HEK293 (cell line): ENCODE measurements at regions not wholly inside any gene's neighbourhood (a gene's known extent, or its start where the extent isn't known, plus 50 kb on each side); places are given as distances from the start of the nearest gene placed in this dataset.

Experiments
- CTCF ChIA-PET: fragments of 350-600 bp; formaldehyde crosslinking; extraction: SDS; loops from one replicate; lab custom pipeline; 2021; ENCODE audit warnings: antibody characterized with exemption; lab: Yijun Ruan, JAX
- POLR2A ChIA-PET: fragments of 300-600 bp; formaldehyde crosslinking; extraction: SDS; loops from one replicate; lab custom pipeline; 2020; ENCODE audit warnings: antibody characterized with exemption, inconsistent platforms; lab: Yijun Ruan, JAX
- H3K27ac ChIP-seq: fragments of 200-500 bp; sonication (Bioruptor generic); 2 replicates; pipeline ENCODE4 v1.5.1; 2014; ENCODE audit warnings: low read depth, low read length, control low read depth, inconsistent platforms; ENCODE audit errors: extremely low read depth
- H3K36me3 ChIP-seq, 2 experiments: fragments of 200-500 bp in 1 of 2; sonication (Bioruptor generic) in 1 of 2; 1 replicate in 1 of 2; 2 replicates in 1 of 2; pipeline ENCODE4 v1.5.1; 2014 to 2017; ENCODE audit warnings: inconsistent platforms in 2 of 2, low read length in 2 of 2; ENCODE audit not compliant: control insufficient read depth in 2 of 2, insufficient read depth in 1 of 2
- H3K4me1 ChIP-seq: fragments of 200-500 bp; sonication (Bioruptor generic); 2 replicates; pipeline ENCODE4 v1.5.1; 2014; ENCODE audit warnings: mild to moderate bottlenecking, low read length, inconsistent platforms; ENCODE audit not compliant: control insufficient read depth, insufficient read depth
- H3K4me3 ChIP-seq: 2 replicates; pipeline ENCODE4 v1.5.1; 2011; ENCODE audit warnings: low read depth, mild to moderate bottlenecking, control low read depth, low read length, moderate library complexity
- H3K9me3 ChIP-seq: fragments of 200-500 bp; sonication (Bioruptor generic); 2 replicates; pipeline ENCODE4 v1.5.1; 2014; ENCODE audit warnings: low read depth, low read length, inconsistent platforms; ENCODE audit not compliant: control insufficient read depth, insufficient read depth
- GLIS2 ChIP-seq: fragments of 450-650 bp; formaldehyde crosslinking; IDR thresholded peaks from 2 replicates; pipeline ENCODE4 v1.5.1; 2016; ENCODE audit warnings: missing biosample characterization, missing genetic modification characterization
- SALL2 ChIP-seq: fragments of 450-650 bp; formaldehyde crosslinking; IDR thresholded peaks from 2 replicates; pipeline ENCODE4 v1.5.0; 2017; ENCODE audit warnings: missing biosample characterization, mild to moderate bottlenecking, missing genetic modification characterization, borderline replicate concordance
- SP2 ChIP-seq: fragments of 450-650 bp; formaldehyde crosslinking; IDR thresholded peaks from 2 replicates; pipeline ENCODE4 v1.5.1; 2016; ENCODE audit warnings: missing biosample characterization, missing genetic modification characterization
- ZBTB20 ChIP-seq: fragments of 450-650 bp; formaldehyde crosslinking; IDR thresholded peaks from 2 replicates; pipeline ENCODE4 v1.5.1; 2016; ENCODE audit warnings: missing biosample characterization, missing genetic modification characterization
- ZFHX2 ChIP-seq: fragments of 450-650 bp; formaldehyde crosslinking; conservative IDR thresholded peaks from 2 replicates; pipeline ENCODE4 v1.5.1; 2016; ENCODE audit warnings: missing biosample characterization, missing genetic modification characterization
- ZFP3 ChIP-seq: fragments of 450-650 bp; formaldehyde crosslinking; IDR thresholded peaks from 2 replicates; pipeline ENCODE4 v1.5.1; 2016; ENCODE audit warnings: low read depth, missing biosample characterization, missing genetic modification characterization
- ZIC2 ChIP-seq: fragments of 450-650 bp; formaldehyde crosslinking; IDR thresholded peaks from 2 replicates; pipeline ENCODE4 v1.5.1; 2016; ENCODE audit warnings: missing biosample characterization, missing genetic modification characterization
- ZNF23 ChIP-seq: fragments of 450-650 bp; formaldehyde crosslinking; IDR thresholded peaks from 2 replicates; pipeline ENCODE4 v1.5.1; 2016; ENCODE audit warnings: missing biosample characterization, missing genetic modification characterization, borderline replicate concordance
- ZNF335 ChIP-seq: fragments of 450-650 bp; formaldehyde crosslinking; conservative IDR thresholded peaks from 2 replicates; pipeline ENCODE4 v1.5.1; 2016; ENCODE audit warnings: missing biosample characterization, missing genetic modification characterization
- ZNF529 ChIP-seq: fragments of 450-650 bp; formaldehyde crosslinking; IDR thresholded peaks from 2 replicates; pipeline ENCODE4 v1.5.1; 2017; ENCODE audit warnings: missing genetic modification characterization, missing biosample characterization; ENCODE audit not compliant: insufficient replicate concordance
- ZNF549 ChIP-seq: fragments of 450-650 bp; IDR thresholded peaks from 2 replicates; pipeline ENCODE4 v1.5.1; 2018; ENCODE audit warnings: missing biosample characterization, missing genetic modification characterization, mild to moderate bottlenecking, inconsistent platforms, moderate library complexity
- ZNF596 ChIP-seq: fragments of 450-650 bp; IDR thresholded peaks from 2 replicates; pipeline ENCODE4 v1.5.0; 2018; ENCODE audit warnings: missing biosample characterization, mild to moderate bottlenecking, missing genetic modification characterization, moderate library complexity
- TF ChIP-seq, protein P1 (sequence below): fragments of 450-650 bp; formaldehyde crosslinking; IDR thresholded peaks from 2 replicates; pipeline ENCODE4 v1.5.1; 2016; ENCODE audit warnings: missing biosample characterization, missing genetic modification characterization
- TF ChIP-seq, protein P2 (sequence below): fragments of 450-650 bp; formaldehyde crosslinking; IDR thresholded peaks from 2 replicates; pipeline ENCODE4 v1.5.1; 2016; ENCODE audit warnings: missing biosample characterization, missing genetic modification characterization, borderline replicate concordance
- TF ChIP-seq, protein P3 (sequence below): fragments of 450-650 bp; formaldehyde crosslinking; IDR thresholded peaks from 2 replicates; pipeline ENCODE4 v1.5.1; 2017; ENCODE audit warnings: missing biosample characterization, missing genetic modification characterization
- TF ChIP-seq, protein P4 (sequence below): fragments of 450-650 bp; formaldehyde crosslinking; IDR thresholded peaks from 2 replicates; pipeline ENCODE4 v1.5.1; 2016; ENCODE audit warnings: missing biosample characterization, missing genetic modification characterization

DNA sequence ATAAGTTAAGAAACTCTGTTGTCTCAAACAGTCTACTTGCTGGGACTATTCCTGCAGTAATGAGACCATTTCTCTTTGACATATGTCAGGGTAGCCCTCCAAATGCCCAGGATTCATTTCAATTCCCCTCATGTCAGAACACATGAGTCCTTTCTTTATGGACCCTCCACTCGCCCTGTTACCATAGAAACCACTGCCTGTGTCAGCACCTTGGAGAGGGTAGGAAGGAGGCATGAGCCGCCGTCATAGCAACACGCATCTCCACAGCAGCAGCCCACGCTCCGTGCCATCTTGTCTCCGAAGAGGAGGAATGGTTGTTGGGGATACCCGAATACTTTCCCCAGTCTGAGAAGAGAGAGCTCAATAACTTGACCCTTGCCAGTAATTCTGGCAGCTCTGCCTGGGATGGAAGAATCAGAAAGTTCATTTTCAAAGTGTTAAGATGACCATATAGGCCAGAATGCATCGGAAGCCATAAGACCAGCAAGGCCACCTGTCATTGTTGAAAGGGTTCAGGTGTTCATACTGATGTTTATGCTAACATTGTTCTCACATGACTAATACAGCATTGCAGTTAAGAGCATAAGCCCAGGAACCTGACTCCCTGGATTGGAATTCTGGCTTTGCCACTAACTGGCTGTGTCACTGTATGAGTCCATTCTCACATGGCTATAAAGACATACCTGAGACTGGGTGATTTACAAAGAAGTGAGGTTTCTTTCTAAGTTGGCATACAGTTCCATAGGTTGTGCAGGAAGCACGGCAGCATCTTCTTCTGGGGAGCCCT lies 141.3 kb downstream of the ABCC12 start:
- POLR2A ChIA-PET, result no interaction called here
- TF ChIP-seq, protein P1, sequence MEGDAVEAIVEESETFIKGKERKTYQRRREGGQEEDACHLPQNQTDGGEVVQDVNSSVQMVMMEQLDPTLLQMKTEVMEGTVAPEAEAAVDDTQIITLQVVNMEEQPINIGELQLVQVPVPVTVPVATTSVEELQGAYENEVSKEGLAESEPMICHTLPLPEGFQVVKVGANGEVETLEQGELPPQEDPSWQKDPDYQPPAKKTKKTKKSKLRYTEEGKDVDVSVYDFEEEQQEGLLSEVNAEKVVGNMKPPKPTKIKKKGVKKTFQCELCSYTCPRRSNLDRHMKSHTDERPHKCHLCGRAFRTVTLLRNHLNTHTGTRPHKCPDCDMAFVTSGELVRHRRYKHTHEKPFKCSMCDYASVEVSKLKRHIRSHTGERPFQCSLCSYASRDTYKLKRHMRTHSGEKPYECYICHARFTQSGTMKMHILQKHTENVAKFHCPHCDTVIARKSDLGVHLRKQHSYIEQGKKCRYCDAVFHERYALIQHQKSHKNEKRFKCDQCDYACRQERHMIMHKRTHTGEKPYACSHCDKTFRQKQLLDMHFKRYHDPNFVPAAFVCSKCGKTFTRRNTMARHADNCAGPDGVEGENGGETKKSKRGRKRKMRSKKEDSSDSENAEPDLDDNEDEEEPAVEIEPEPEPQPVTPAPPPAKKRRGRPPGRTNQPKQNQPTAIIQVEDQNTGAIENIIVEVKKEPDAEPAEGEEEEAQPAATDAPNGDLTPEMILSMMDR (tag by site-specific recombination), result no peak
- TF ChIP-seq ZBTB20 (tag by site-specific recombination) (no peak), ZNF23 (tag by site-specific recombination) (no peak), ZFP3 (tag by site-specific recombination) (no peak), GLIS2 (tag by site-specific recombination) (no peak), SP2 (tag by site-specific recombination) (no peak), SALL2 (tag by site-specific recombination) (no peak), ZNF549 (tag by site-specific recombination) (no peak), ZNF596 (tag by site-specific recombination) (no peak), ZNF335 (no peak), ZNF529 (tag by site-specific recombination) (no peak)
- TF ChIP-seq, protein P2, sequence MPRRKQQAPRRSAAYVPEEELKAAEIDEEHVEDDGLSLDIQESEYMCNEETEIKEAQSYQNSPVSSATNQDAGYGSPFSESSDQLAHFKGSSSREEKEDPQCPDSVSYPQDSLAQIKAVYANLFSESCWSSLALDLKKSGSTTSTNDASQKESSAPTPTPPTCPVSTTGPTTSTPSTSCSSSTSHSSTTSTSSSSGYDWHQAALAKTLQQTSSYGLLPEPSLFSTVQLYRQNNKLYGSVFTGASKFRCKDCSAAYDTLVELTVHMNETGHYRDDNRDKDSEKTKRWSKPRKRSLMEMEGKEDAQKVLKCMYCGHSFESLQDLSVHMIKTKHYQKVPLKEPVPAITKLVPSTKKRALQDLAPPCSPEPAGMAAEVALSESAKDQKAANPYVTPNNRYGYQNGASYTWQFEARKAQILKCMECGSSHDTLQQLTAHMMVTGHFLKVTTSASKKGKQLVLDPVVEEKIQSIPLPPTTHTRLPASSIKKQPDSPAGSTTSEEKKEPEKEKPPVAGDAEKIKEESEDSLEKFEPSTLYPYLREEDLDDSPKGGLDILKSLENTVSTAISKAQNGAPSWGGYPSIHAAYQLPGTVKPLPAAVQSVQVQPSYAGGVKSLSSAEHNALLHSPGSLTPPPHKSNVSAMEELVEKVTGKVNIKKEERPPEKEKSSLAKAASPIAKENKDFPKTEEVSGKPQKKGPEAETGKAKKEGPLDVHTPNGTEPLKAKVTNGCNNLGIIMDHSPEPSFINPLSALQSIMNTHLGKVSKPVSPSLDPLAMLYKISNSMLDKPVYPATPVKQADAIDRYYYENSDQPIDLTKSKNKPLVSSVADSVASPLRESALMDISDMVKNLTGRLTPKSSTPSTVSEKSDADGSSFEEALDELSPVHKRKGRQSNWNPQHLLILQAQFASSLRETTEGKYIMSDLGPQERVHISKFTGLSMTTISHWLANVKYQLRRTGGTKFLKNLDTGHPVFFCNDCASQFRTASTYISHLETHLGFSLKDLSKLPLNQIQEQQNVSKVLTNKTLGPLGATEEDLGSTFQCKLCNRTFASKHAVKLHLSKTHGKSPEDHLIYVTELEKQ (tag by site-specific recombination), result no peak
- TF ChIP-seq, protein P3, sequence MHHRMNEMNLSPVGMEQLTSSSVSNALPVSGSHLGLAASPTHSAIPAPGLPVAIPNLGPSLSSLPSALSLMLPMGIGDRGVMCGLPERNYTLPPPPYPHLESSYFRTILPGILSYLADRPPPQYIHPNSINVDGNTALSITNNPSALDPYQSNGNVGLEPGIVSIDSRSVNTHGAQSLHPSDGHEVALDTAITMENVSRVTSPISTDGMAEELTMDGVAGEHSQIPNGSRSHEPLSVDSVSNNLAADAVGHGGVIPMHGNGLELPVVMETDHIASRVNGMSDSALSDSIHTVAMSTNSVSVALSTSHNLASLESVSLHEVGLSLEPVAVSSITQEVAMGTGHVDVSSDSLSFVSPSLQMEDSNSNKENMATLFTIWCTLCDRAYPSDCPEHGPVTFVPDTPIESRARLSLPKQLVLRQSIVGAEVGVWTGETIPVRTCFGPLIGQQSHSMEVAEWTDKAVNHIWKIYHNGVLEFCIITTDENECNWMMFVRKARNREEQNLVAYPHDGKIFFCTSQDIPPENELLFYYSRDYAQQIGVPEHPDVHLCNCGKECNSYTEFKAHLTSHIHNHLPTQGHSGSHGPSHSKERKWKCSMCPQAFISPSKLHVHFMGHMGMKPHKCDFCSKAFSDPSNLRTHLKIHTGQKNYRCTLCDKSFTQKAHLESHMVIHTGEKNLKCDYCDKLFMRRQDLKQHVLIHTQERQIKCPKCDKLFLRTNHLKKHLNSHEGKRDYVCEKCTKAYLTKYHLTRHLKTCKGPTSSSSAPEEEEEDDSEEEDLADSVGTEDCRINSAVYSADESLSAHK, result no peak

DNA sequence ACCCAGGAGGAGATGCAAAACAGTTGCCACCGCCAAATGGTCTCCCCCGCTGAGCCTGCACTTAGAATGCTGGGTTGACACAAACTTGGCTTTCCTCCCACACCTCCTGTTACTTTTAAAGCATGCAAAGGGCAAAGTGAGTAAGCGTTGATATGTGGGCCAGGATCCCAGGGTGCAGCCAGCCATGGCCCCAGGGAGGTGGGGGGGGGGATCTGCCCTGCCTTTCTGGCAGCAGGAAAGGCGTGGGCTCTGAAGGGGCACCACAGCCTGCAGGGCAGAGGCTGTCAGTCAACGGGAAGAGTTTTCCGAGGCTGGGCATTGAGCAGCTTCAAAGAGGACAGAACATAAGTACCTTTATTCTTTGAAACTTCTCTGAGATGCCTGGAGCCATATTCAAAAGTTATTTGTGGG lies 142.3 kb downstream of the ABCC12 start:
- Histone ChIP-seq H3K36me3 (no peaks in the 10 kb centered on the region), H3K9me3 (no peaks in the 10 kb centered on the region), H3K4me3 (no peak overlapping the region), H3K27ac (no peak overlapping the region), H3K4me1 (no peaks in the 10 kb centered on the region)
- CTCF ChIA-PET, result no interaction called here
- no peak for TF ChIP-seq ZNF549 (tag by site-specific recombination)
- 0 out of 2 replicates have a peak, but pooled peaks have one; percentile 14 for TF ChIP-seq ZFHX2 (tag by site-specific recombination)
- TF ChIP-seq ZIC2, result peak; percentile 81
- TF ChIP-seq, protein P4, sequence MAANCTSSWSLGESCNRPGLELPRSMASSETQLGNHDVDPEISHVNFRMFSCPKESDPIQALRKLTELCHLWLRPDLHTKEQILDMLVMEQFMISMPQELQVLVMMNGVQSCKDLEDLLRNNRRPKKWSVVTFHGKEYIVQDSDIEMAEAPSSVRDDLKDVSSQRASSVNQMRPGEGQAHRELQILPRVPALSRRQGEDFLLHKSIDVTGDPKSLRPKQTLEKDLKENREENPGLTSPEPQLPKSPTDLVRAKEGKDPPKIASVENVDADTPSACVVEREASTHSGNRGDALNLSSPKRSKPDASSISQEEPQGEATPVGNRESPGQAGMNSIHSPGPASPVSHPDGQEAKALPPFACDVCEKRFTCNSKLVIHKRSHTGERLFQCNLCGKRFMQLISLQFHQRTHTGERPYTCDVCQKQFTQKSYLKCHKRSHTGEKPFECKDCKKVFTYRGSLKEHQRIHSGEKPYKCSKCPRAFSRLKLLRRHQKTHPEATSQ (tag by site-specific recombination), result no peak
- POLR2A ChIA-PET, result no interaction called here

More for the DNA sequence above, 141.3 kb downstream of the ABCC12 start:
- H3K4me3 ChIP-seq, result no peak overlapping the region
- H3K27ac ChIP-seq, result no peak overlapping the region
- CTCF ChIA-PET, result no interaction called here
- no peaks in the 10 kb centered on the region for H3K4me1 ChIP-seq
- H3K9me3 ChIP-seq, result no peaks in the 10 kb centered on the region
- H3K36me3 ChIP-seq, result no peaks in the 10 kb centered on the region
